H1 (cell line): ENCODE measurements at regions not wholly inside any gene's neighbourhood (a gene's known extent, or its start where the extent isn't known, plus 50 kb on each side); places are given as distances from the start of the nearest gene placed in this dataset.

Source experiments
- CTCF ChIA-PET: fragments of 300-600 bp; sonication (Branson Sonifier 250); formaldehyde crosslinking; loops from one replicate; lab custom pipeline; 2021; ENCODE audit not compliant: partially characterized antibody; lab: Charles Lee
- POLR2A ChIA-PET: fragments of 300-600 bp; sonication (Branson Sonifier 250); formaldehyde crosslinking; loops from one replicate; lab custom pipeline; 2021; ENCODE audit warnings: inconsistent platforms; ENCODE audit not compliant: partially characterized antibody; lab: Charles Lee
- DNase-seq, 2 experiments: peaks; one replicate each; pipeline versions ENCODE4 v3.0.0 to v3.0.0-alpha.2; 2010 to 2022; ENCODE audit warnings: low spot score in 2 of 2, low read depth in 1 of 2, mixed read lengths in 1 of 2
- FAIRE-seq: peaks from 2 replicates; lab custom pipeline; 2011; peaks lifted over from hg19 to GRCh38; lab: Jason Lieb, UNC
- H2AFZ ChIP-seq: 2 replicates; pipeline ENCODE4 v1.8.1; 2012; ENCODE audit warnings: low read length, inconsistent platforms
- H2AK5ac ChIP-seq: 2 replicates; pipeline ENCODE4 v1.6.1; 2013; ENCODE audit warnings: low read depth, low read length
- H2BK120ac ChIP-seq: replicated peaks from 2 replicates; pipeline ENCODE3; 2013; ENCODE audit warnings: low read depth, low read length, inconsistent platforms
- H2BK12ac ChIP-seq: 2 replicates; pipeline ENCODE4 v1.6.1; 2013; ENCODE audit warnings: low read depth, low read length
- H2BK15ac ChIP-seq: 2 replicates; pipeline ENCODE4 v1.6.1; 2013; ENCODE audit warnings: low read length
- H2BK20ac ChIP-seq: 2 replicates; pipeline ENCODE4 v1.6.1; 2013; ENCODE audit warnings: low read length
- H2BK5ac ChIP-seq: 2 replicates; pipeline ENCODE4 v1.6.1; 2013; ENCODE audit warnings: low read depth, low read length
- H3K14ac ChIP-seq: 2 replicates; pipeline ENCODE4 v1.6.1; 2013; ENCODE audit warnings: inconsistent platforms; ENCODE audit not compliant: insufficient read length
- H3K18ac ChIP-seq: 2 replicates; pipeline ENCODE4 v1.6.1; 2013; ENCODE audit warnings: low read length; ENCODE audit errors: extremely low read depth
- H3K23ac ChIP-seq: 2 replicates; pipeline ENCODE4 v1.6.1; 2013; ENCODE audit warnings: inconsistent platforms; ENCODE audit not compliant: insufficient read length
- H3K23me2 ChIP-seq: 2 replicates; pipeline ENCODE4 v1.6.1; 2013; ENCODE audit warnings: low read depth, low read length
- H3K27ac ChIP-seq: 2 replicates; pipeline ENCODE4 v1.6.1; 2011; ENCODE audit warnings: low read depth, low read length, inconsistent platforms
- H3K27me3 ChIP-seq, 4 experiments: replicated peaks in 1 of 4; 1 replicate in 1 of 4; 2 replicates in 3 of 4; pipeline versions ENCODE4 v1.6.1 to v1.8.1; 2011 to 2013; ENCODE audit warnings: low read length in 3 of 4, mild to moderate bottlenecking in 3 of 4, inconsistent platforms in 2 of 4, mixed read lengths in 2 of 4, moderate library complexity in 1 of 4; ENCODE audit not compliant: control insufficient read depth in 3 of 4, insufficient read depth in 3 of 4; ENCODE audit errors: extremely low read depth in 1 of 4
- H3K36me3 ChIP-seq, 4 experiments: 2 replicates each; pipeline versions ENCODE4 v1.6.1 to v1.8.1; 2011 to 2013; ENCODE audit warnings: mild to moderate bottlenecking in 4 of 4, low read length in 3 of 4, moderate library complexity in 2 of 4, control low read depth in 1 of 4, inconsistent platforms in 1 of 4; ENCODE audit not compliant: insufficient read depth in 4 of 4, control insufficient read depth in 2 of 4
- H3K4ac ChIP-seq: replicated peaks from 2 replicates; pipeline ENCODE3; 2013; ENCODE audit warnings: low read length, low read depth, mixed read lengths, inconsistent platforms; ENCODE audit not compliant: insufficient read length
- H3K4me1 ChIP-seq, 4 experiments: replicated peaks in 1 of 4; 1 replicate in 1 of 4; 2 replicates in 3 of 4; pipeline versions ENCODE4 v1.6.1 to v1.8.1; 2011 to 2013; ENCODE audit warnings: low read length in 3 of 4, inconsistent platforms in 2 of 4, mixed read lengths in 1 of 4; ENCODE audit not compliant: insufficient read depth in 4 of 4, control insufficient read depth in 3 of 4
- H3K4me2 ChIP-seq, 2 experiments: 2 replicates each; pipeline versions ENCODE4 v1.6.1 to v1.8.1; 2011 to 2013; ENCODE audit warnings: low read depth in 2 of 2, low read length in 2 of 2, control low read depth in 1 of 2, inconsistent platforms in 1 of 2, mild to moderate bottlenecking in 1 of 2; ENCODE audit not compliant: insufficient read depth in 1 of 2
- H3K4me3 ChIP-seq, 4 experiments: fragments of 200-600, 300-600 bp in 1 of 4; sonication (generic), shearing (Covaris generic), sonication (Bioruptor Twin) in 1 of 4; 2 replicates each; pipeline versions ENCODE4 v1.5.1 to v1.8.1; 2011 to 2016; ENCODE audit warnings: low read length in 4 of 4, low read depth in 3 of 4, control low read depth in 2 of 4, inconsistent platforms in 2 of 4, mild to moderate bottlenecking in 2 of 4, mixed read lengths in 1 of 4, moderate library complexity in 1 of 4; ENCODE audit not compliant: insufficient read depth in 2 of 4; ENCODE audit errors: extremely low read depth in 1 of 4
- H3K56ac ChIP-seq: replicated peaks from 2 replicates; pipeline ENCODE3; 2013; ENCODE audit warnings: low read depth, mild to moderate bottlenecking, mixed read lengths, low read length, inconsistent platforms; ENCODE audit not compliant: insufficient read length
- H3K79me1 ChIP-seq: 2 replicates; pipeline ENCODE4 v1.6.1; 2013; ENCODE audit warnings: low read depth, low read length, control low read depth
- H3K79me2 ChIP-seq, 2 experiments: 2 replicates each; pipeline versions ENCODE4 v1.6.1 to v1.8.1; 2012 to 2013; ENCODE audit warnings: low read length in 2 of 2, mild to moderate bottlenecking in 2 of 2, inconsistent platforms in 1 of 2; ENCODE audit not compliant: insufficient read depth in 2 of 2, control insufficient read depth in 1 of 2
- H3K9ac ChIP-seq, 4 experiments: replicated peaks in 1 of 4; 1 replicate in 1 of 4; 2 replicates in 3 of 4; pipeline versions ENCODE4 v1.6.1 to v1.8.1; 2011 to 2013; ENCODE audit warnings: low read depth in 3 of 4, low read length in 3 of 4, control low read depth in 2 of 4, mild to moderate bottlenecking in 2 of 4, moderate library complexity in 2 of 4, inconsistent platforms in 1 of 4; ENCODE audit errors: extremely low read depth in 1 of 4
- H3K9me3 ChIP-seq, 2 experiments: 2 replicates each; pipeline versions ENCODE4 v1.6.1 to v1.8.1; 2012 to 2013; ENCODE audit warnings: mild to moderate bottlenecking in 2 of 2, moderate library complexity in 2 of 2, control low read depth in 1 of 2, inconsistent platforms in 1 of 2, low read depth in 1 of 2, low read length in 1 of 2, mixed read lengths in 1 of 2; ENCODE audit not compliant: insufficient read depth in 2 of 2
- H4K20me1 ChIP-seq, 2 experiments: replicated peaks in 1 of 2; 2 replicates each; pipeline versions ENCODE3 to v1.8.1; 2011 to 2013; ENCODE audit warnings: inconsistent platforms in 2 of 2, low read length in 2 of 2, mild to moderate bottlenecking in 1 of 2; ENCODE audit not compliant: insufficient read depth in 2 of 2, control insufficient read depth in 1 of 2
- H4K5ac ChIP-seq: 2 replicates; pipeline ENCODE4 v1.6.1; 2013; ENCODE audit warnings: low read length, low read depth, mixed read lengths, inconsistent platforms; ENCODE audit not compliant: insufficient read length
- H4K8ac ChIP-seq: 2 replicates; pipeline ENCODE4 v1.8.0; 2013; ENCODE audit warnings: mild to moderate bottlenecking, moderate library complexity, low read length, inconsistent platforms; ENCODE audit not compliant: insufficient read depth; ENCODE audit errors: extremely low read depth
- H4K91ac ChIP-seq: replicated peaks from 2 replicates; pipeline ENCODE3; 2013; ENCODE audit warnings: low read length, mixed read lengths, inconsistent platforms; ENCODE audit not compliant: insufficient read length
- ATF3 ChIP-seq: IDR thresholded peaks from 2 replicates; pipeline ENCODE4 v1.6.1; 2011; ENCODE audit warnings: low read depth, mild to moderate bottlenecking, low read length; ENCODE audit not compliant: insufficient read depth
- BRCA1 ChIP-seq: IDR thresholded peaks from 2 replicates; pipeline ENCODE4 v1.6.1; 2012; ENCODE audit warnings: low read depth, low read length, improper control_type of control experiment
- CREB1 ChIP-seq: IDR thresholded peaks from 2 replicates; pipeline ENCODE4 v1.6.1; 2012; ENCODE audit warnings: inconsistent platforms
- E2F6 ChIP-seq: IDR thresholded peaks from 2 replicates; pipeline ENCODE4 v1.6.1; 2012; ENCODE audit warnings: inconsistent platforms
- JUN ChIP-seq: IDR thresholded peaks from 2 replicates; pipeline ENCODE4 v1.6.1; 2011; ENCODE audit warnings: low read depth, mild to moderate bottlenecking, improper control_type of control experiment, low read length
- JUND ChIP-seq: IDR thresholded peaks from 2 replicates; pipeline ENCODE4 v1.6.1; 2011; ENCODE audit warnings: mild to moderate bottlenecking, improper control_type of control experiment, low read length
- MAX ChIP-seq: IDR thresholded peaks from 2 replicates; pipeline ENCODE4 v1.6.1; 2012; ENCODE audit warnings: inconsistent platforms
- PHF8 ChIP-seq: fragments of 200-600 bp; sonication (generic); conservative IDR thresholded peaks from 2 replicates; pipeline ENCODE4 v1.7.1; 2012; ENCODE audit warnings: low read depth, mild to moderate bottlenecking, inconsistent platforms, low read length, moderate library complexity
- POLR2A ChIP-seq, 2 experiments: IDR thresholded peaks; 1 replicate in 1 of 2; 2 replicates in 1 of 2; pipeline ENCODE4 v1.6.1; 2011; ENCODE audit warnings: low read depth in 2 of 2, low read length in 2 of 2, mild to moderate bottlenecking in 2 of 2; ENCODE audit errors: control extremely low read depth in 1 of 2
- RFX5 ChIP-seq: IDR thresholded peaks from 2 replicates; pipeline ENCODE4 v1.6.1; 2011; ENCODE audit warnings: low read depth, low read length, improper control_type of control experiment, borderline replicate concordance
- RNF2 ChIP-seq: fragments of 200-900, 300-1000 bp; sonication (generic); IDR thresholded peaks from 2 replicates; pipeline ENCODE4 v1.7.1; 2016; ENCODE audit warnings: borderline replicate concordance, low read depth, mild to moderate bottlenecking, antibody characterized with exemption, low read length; ENCODE audit not compliant: poor library complexity, severe bottlenecking; ENCODE audit errors: missing control alignments
- RXRA ChIP-seq: IDR thresholded peaks from 2 replicates; pipeline ENCODE4 v1.6.1; 2011; ENCODE audit warnings: low read depth, mild to moderate bottlenecking, low read length, moderate library complexity; ENCODE audit not compliant: insufficient read depth
- SP2 ChIP-seq: IDR thresholded peaks from 2 replicates; pipeline ENCODE4 v1.6.1; 2012; ENCODE audit warnings: mild to moderate bottlenecking, low read length, inconsistent platforms
- TAF1 ChIP-seq: IDR thresholded peaks from 2 replicates; pipeline ENCODE4 v1.6.1; 2011; ENCODE audit warnings: mild to moderate bottlenecking, low read depth, low read length
- TAF7 ChIP-seq: optimal IDR thresholded peaks from 2 replicates; pipeline ENCODE3; 2011; ENCODE audit warnings: low read depth, mild to moderate bottlenecking, inconsistent platforms, low read length, moderate library complexity, borderline replicate concordance
- TCF12 ChIP-seq: IDR thresholded peaks from 2 replicates; pipeline ENCODE4 v1.6.1; 2011; ENCODE audit warnings: low read depth, mild to moderate bottlenecking, low read length

DNA sequence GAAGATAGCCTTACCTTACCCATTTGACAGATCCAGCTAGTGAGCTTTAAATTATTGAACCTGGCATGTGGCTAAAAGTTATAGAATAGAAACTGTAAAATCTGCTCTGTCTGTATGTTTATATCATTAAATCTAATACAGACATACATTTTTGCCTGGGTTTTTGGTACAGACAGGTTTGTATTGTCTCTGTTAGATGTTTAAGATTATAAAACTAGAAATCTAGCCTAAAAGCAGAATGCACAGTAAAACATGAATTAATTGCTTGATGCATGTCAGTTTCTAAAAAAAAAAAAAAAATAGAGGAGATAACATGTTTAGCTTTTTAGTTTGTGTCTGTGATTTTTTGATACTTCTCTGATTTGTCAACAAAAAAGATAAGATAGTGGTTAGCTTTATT, 477.6 kb upstream of the LRRC7 start:
- no peak for FAIRE-seq
- no peak for TF ChIP-seq ATF3
- no peak for TF ChIP-seq BRCA1
- TF ChIP-seq PHF8: no peak
- TF ChIP-seq TAF7: no peak
- no peak for TF ChIP-seq TCF12
- TF ChIP-seq RNF2: no peak
- no peak for TF ChIP-seq CREB1
- no peak for TF ChIP-seq SP2
- TF ChIP-seq JUND: no peak
- TF ChIP-seq MAX: no peak
- TF ChIP-seq JUN: no peak
- TF ChIP-seq POLR2A (IDR thresholded peaks at IDR 0.05; ENCODE audit: control extremely low read depth in 1 of 2, low read depth in 2 of 2, low read length in 2 of 2): no peak
- no peak for TF ChIP-seq TAF1
- TF ChIP-seq RXRA: no peak
- no peak for TF ChIP-seq E2F6
- no peak for TF ChIP-seq RFX5

More for the DNA sequence above, 477.6 kb upstream of the LRRC7 start:
- Histone ChIP-seq H3K36me3 (no peaks in the 10 kb centered on the region), H4K20me1 (no peaks in the 10 kb centered on the region), H3K18ac (no peak overlapping the region), H3K14ac (no peak overlapping the region), H2AK5ac (no peak overlapping the region), H3K23ac (no peak overlapping the region), H3K79me2 (no peaks in the 10 kb centered on the region), H3K4ac (no peak overlapping the region), H2BK20ac (no peak overlapping the region), H2BK5ac (no peak overlapping the region), H4K8ac (no peak overlapping the region), H3K4me2 (no peak overlapping the region), H3K27me3 (no peaks in the 10 kb centered on the region), H3K79me1 (no peaks in the 10 kb centered on the region), H2BK15ac (no peak overlapping the region), H3K4me1 (peaks cover 0 to 7% (median 6%) of the 10 kb centered on the region in 4 experiments; a peak in 2 of 7 replicates), H3K56ac (no peak overlapping the region), H4K91ac (no peak overlapping the region), H3K23me2 (no peaks in the 10 kb centered on the region), H2AFZ (no peak overlapping the region), H2BK120ac (no peak overlapping the region), H4K5ac (no peak overlapping the region), H3K4me3 (no peak overlapping the region), H3K9ac (no peak overlapping the region), H3K27ac (no peak overlapping the region), H3K9me3 (no peaks in the 10 kb centered on the region; a peak in 1 of 4 replicates), H2BK12ac (no peak overlapping the region)
- POLR2A ChIA-PET: no interaction called here
- CTCF ChIA-PET: no interaction called here
- no peak for DNase-seq
